ENCODE measurements at regions not wholly inside any gene's neighbourhood (a gene's known extent, or its start where the extent isn't known, plus 50 kb on each side); places are given as distances from the start of the nearest gene placed in this dataset.

DNA sequence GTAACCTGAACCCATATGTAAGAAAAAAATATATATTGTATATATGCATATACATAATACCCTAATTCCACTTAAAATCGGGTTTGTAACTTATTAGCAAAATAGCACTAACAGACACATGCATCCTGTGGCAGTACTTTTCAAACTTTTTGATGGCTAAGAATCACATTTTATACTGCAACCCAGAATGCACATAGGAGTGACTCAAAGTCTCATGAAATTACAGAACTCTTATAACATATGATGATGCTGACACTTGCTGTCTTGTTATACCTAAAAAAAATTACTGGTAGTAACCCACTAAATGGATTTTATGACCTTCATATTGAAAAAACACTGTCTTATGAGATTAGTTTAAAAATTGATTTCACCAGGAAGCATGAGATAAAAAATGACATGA, 152.4 kb upstream of the FRMD4B start:
- FAIRE-seq: no peak
- H3K4me3 ChIP-seq (ENCODE audit: low read depth, low read length): no peak overlapping the region
- DNase-seq (ENCODE audit: low read depth): no peak
- no peaks in the 10 kb centered on the region for H3K27me3 ChIP-seq (ENCODE audit: control insufficient read depth, insufficient read depth, low read length)
- TF ChIP-seq, protein P1, sequence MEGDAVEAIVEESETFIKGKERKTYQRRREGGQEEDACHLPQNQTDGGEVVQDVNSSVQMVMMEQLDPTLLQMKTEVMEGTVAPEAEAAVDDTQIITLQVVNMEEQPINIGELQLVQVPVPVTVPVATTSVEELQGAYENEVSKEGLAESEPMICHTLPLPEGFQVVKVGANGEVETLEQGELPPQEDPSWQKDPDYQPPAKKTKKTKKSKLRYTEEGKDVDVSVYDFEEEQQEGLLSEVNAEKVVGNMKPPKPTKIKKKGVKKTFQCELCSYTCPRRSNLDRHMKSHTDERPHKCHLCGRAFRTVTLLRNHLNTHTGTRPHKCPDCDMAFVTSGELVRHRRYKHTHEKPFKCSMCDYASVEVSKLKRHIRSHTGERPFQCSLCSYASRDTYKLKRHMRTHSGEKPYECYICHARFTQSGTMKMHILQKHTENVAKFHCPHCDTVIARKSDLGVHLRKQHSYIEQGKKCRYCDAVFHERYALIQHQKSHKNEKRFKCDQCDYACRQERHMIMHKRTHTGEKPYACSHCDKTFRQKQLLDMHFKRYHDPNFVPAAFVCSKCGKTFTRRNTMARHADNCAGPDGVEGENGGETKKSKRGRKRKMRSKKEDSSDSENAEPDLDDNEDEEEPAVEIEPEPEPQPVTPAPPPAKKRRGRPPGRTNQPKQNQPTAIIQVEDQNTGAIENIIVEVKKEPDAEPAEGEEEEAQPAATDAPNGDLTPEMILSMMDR (IDR thresholded peaks at IDR 0.05; ENCODE audit: insufficient read depth, low read length, severe bottlenecking): no peak
- peaks cover 6% of the 10 kb centered on the region for H3K36me3 ChIP-seq (ENCODE audit: control insufficient read depth, insufficient read depth, low read length)

DNA sequence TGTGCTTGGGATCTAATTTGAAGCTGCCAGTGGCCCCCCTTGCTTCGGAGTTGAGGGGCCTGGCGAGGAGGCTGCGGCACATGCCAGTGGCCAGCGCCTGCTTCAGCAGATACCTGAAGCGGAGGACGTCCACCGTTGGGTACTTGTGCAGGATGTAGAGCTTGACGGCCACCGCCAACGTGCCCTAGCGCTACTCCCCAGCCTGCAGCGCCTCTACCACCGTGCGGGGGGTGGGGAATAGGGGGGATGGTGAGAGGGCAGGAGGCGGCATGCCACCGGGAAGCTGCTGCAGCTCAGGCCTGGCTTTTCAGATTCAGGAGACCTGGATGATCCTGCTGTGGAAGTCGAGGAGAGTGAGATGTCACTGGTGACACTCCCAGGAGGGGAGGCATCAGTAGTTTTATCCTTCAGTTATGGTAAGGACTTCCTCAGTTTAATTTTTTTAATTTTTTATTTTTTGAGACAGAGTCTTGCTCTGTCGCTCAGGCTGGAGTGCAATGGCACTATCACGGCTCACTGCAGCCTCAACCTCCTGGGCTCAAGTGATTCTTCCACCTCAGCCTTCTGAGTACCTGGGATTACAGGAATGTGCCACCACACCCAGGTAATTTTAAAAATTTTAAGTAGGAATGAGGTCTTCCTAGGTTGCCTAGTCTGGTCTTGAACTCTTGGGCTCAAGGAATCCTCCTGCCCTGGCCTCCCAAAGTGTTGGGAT, 150.6 kb upstream of the FRMD4B start:
- Histone ChIP-seq H3K27me3 (ENCODE audit: control insufficient read depth, insufficient read depth, low read length) (no peaks in the 10 kb centered on the region), H3K36me3 (ENCODE audit: control insufficient read depth, insufficient read depth, low read length) (peaks cover 6% of the 10 kb centered on the region), H3K4me3 (ENCODE audit: low read depth, low read length) (no peak overlapping the region)
- TF ChIP-seq, protein P1 (IDR thresholded peaks at IDR 0.05; ENCODE audit: insufficient read depth, low read length, severe bottlenecking): no peak
- DNase-seq (ENCODE audit: low read depth) (no peak), FAIRE-seq (no peak)

DNA sequence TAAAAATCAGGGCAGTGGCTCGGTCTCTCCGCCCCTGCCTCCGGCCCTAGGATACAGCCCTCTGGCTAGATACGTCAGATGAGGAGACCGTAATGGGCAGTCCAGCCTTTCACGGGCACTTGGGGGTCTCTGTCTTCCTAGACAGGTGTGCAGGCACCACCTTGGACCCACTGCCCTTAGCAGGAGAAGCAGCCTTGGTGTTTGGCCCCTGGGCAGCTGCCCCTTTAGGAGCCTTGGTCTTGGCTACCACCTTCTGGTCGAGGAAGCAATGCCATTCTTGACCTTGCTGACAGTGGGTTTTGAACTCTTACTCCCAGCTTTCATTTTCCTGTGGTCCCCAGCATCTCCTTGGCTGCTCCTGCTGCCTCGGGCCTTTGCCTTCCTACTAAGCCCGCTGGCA, 149.7 kb upstream of the FRMD4B start:
- peaks cover 6% of the 10 kb centered on the region for H3K36me3 ChIP-seq (ENCODE audit: control insufficient read depth, insufficient read depth, low read length)
- TF ChIP-seq, protein P1 (IDR thresholded peaks at IDR 0.05; ENCODE audit: insufficient read depth, low read length, severe bottlenecking): no peak
- DNase-seq (ENCODE audit: low read depth): no peak
- no peak overlapping the region for H3K4me3 ChIP-seq (ENCODE audit: low read depth, low read length)
- no peaks in the 10 kb centered on the region for H3K27me3 ChIP-seq (ENCODE audit: control insufficient read depth, insufficient read depth, low read length)
- no peak for FAIRE-seq

DNA sequence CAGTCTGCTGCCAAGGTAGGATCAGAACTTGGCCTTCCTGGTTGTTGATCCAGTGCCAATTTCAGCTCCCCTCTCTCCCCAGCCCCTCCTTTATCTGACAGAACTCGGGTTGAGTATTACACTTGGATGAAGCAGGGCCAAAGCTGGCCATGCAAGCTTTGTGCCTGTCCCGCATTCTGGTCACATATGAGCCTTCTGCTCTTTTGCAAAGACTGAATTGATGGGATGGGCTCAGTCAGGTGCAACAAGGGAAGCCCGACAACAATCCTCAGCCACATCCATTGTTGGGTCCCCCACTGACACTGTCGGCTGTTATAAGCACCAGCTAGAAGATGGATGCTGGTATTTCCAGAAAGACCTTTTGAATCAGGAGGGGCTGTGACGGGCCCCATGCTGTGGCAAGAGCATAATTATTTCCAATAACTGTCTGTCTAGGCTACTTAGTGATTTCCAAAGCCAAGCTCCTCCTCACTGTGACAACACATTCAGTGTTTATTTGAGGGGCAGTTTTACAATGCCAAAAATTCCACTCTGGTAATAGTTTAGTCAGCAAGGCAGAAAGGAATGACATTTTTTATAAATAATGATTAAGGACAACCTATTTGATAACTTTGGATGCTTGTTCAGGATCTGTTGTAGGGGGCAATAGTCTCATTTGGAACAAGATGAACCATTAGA, 146.8 kb upstream of the FRMD4B start:
- FAIRE-seq (no peak), DNase-seq (ENCODE audit: low read depth) (no peak)
- H3K36me3 ChIP-seq (ENCODE audit: control insufficient read depth, insufficient read depth, low read length): peaks cover 5% of the 10 kb centered on the region
- no peak overlapping the region for H3K4me3 ChIP-seq (ENCODE audit: low read depth, low read length)
- H3K27me3 ChIP-seq (ENCODE audit: control insufficient read depth, insufficient read depth, low read length): no peaks in the 10 kb centered on the region
- TF ChIP-seq, protein P1 (IDR thresholded peaks at IDR 0.05; ENCODE audit: insufficient read depth, low read length, severe bottlenecking): no peak

DNA sequence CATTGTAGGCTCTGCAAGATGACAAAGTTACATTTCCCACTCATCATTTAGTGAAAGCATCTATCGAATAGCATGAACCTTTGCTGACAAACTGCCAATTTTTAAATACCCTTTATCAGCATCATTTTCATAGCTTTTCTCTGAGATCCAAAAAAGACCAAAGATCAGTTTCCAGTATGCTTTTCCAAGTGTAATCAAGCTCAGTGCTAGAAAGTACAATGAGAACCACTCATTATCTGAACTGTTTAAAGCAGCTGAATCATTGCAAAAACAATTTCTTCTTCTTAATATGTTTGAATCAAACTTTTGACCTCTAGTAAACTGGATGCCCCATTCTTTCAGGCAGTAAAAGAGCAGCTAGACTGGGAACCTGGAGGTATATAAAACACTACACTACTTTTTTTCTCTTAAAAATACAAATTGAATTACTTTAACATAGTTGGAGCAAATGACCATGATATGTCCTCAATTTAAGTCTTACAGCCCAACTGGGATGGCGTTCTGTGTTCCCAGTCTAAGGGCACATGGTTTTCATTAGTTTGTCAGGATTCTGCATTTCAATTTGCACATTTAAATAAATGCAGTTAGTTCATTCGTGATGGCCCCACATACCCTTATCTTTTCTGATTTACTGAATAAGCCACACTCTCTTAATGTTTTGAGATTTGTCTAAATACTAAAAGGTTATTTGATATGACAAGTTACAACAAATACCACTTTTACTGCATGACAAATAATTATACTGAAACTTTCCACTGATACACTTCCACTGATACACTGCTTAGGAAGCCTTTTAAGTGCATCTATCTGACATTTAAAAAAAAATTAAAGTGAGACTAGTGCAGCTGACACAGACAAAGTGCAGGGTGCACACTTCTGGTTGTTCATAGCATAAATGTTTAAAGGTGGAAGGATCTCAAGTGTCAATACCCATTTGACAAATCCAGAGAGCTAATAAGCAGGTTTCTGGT, 146.0 kb upstream of the FRMD4B start:
- Histone ChIP-seq H3K27me3 (ENCODE audit: control insufficient read depth, insufficient read depth, low read length) (no peaks in the 10 kb centered on the region), H3K4me3 (ENCODE audit: low read depth, low read length) (no peak overlapping the region), H3K36me3 (ENCODE audit: control insufficient read depth, insufficient read depth, low read length) (peaks cover 5% of the 10 kb centered on the region)
- TF ChIP-seq, protein P1 (IDR thresholded peaks at IDR 0.05; ENCODE audit: insufficient read depth, low read length, severe bottlenecking): no peak
- FAIRE-seq (no peak), DNase-seq (ENCODE audit: low read depth) (no peak)

Measured in bronchial epithelial cell (primary cell).